ENCODE measurements at regions not wholly inside any gene's neighbourhood (a gene's known extent, or its start where the extent isn't known, plus 50 kb on each side); places are given as distances from the start of the nearest gene placed in this dataset.
A peak's percentile ranks its signal among the peaks of the same experiment; 100 is the strongest.

DNA sequence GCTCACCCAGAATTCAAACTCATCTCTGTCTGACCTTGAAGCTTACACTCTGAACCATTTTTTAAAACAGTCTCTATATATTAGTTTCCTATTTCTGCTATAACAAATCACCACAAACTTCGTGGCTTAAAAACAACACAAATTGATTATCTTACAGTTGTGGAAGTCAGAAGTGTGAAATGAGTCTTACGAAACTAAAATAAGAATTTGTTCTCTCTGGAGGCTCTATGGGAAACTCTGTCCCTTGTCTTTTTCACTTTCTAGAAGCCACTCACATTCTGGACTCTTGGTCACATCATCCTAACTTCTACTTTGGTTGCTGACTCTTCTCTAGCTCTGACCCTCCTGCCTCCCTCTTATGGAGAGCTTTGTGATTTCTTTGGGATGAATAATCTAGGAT is 429.3 kb upstream of the THBS1 start:
- TF ChIP-seq, protein P1, sequence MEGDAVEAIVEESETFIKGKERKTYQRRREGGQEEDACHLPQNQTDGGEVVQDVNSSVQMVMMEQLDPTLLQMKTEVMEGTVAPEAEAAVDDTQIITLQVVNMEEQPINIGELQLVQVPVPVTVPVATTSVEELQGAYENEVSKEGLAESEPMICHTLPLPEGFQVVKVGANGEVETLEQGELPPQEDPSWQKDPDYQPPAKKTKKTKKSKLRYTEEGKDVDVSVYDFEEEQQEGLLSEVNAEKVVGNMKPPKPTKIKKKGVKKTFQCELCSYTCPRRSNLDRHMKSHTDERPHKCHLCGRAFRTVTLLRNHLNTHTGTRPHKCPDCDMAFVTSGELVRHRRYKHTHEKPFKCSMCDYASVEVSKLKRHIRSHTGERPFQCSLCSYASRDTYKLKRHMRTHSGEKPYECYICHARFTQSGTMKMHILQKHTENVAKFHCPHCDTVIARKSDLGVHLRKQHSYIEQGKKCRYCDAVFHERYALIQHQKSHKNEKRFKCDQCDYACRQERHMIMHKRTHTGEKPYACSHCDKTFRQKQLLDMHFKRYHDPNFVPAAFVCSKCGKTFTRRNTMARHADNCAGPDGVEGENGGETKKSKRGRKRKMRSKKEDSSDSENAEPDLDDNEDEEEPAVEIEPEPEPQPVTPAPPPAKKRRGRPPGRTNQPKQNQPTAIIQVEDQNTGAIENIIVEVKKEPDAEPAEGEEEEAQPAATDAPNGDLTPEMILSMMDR (IDR thresholded peaks at IDR 0.05; ENCODE audit: control insufficient read depth, insufficient read depth, low read depth, low read length, missing control alignments) = no peak
- H3K4me3 ChIP-seq (ENCODE audit: control insufficient read depth, low read depth, low read length) = no peak overlapping the region
- no peak for DNase-seq (ENCODE audit: low read depth)

DNA sequence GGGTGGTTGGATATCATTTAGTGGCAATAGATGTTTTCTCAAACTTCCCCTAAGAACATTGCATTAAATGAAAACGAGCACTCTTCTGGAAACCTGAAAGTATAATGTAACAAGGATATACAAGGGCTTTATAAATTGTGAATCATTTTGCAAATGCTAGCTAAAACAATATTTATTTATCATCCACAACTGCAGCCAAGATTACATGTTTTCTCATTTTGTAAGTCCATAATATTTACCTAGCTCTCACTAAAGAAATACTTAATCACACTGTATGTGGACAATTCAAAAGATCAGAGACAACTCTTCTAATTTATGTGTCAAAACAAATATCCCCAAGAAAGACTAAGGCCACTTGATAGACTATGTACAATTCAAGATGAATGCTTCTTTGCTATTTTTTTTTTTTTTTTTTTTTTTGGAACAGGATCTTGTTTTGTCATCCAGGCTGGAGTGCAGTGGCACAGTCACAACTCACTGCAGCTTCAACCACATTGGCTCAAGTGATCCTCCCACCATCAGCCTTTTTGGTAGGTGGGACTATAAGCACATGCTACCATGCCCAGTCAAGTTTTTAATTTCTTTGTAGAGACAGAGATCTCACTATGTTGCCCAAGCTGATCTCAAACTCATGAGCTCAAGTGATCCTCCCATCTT is 427.7 kb upstream of the THBS1 start:
- no peak for DNase-seq (ENCODE audit: low read depth)
- H3K4me3 ChIP-seq (ENCODE audit: control insufficient read depth, low read depth, low read length) = no peak overlapping the region
- TF ChIP-seq, protein P1 (IDR thresholded peaks at IDR 0.05; ENCODE audit: control insufficient read depth, insufficient read depth, low read depth, low read length, missing control alignments) = no peak

DNA sequence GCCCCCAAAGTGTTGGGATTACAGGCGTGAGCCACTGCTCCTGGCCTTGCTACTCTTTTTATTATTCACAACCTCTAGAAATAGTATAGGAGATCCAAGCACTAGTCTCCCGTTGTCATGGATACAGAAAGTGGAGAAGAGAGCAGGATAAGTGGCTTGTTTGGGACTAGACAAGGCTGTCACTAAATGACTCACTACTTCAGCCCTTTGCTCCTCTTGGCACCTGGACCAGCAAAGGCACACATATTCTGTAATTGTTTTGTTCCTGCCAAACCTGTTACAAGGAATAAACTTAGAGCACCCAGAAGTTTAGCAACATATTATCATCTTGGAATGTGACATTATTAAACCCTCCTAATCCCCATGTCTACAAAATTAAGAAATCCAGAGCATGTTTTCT is 427.2 kb upstream of the THBS1 start:
- TF ChIP-seq, protein P1 (IDR thresholded peaks at IDR 0.05; ENCODE audit: control insufficient read depth, insufficient read depth, low read depth, low read length, missing control alignments) = no peak
- no peak overlapping the region for H3K4me3 ChIP-seq (ENCODE audit: control insufficient read depth, low read depth, low read length)
- no peak for DNase-seq (ENCODE audit: low read depth)

DNA sequence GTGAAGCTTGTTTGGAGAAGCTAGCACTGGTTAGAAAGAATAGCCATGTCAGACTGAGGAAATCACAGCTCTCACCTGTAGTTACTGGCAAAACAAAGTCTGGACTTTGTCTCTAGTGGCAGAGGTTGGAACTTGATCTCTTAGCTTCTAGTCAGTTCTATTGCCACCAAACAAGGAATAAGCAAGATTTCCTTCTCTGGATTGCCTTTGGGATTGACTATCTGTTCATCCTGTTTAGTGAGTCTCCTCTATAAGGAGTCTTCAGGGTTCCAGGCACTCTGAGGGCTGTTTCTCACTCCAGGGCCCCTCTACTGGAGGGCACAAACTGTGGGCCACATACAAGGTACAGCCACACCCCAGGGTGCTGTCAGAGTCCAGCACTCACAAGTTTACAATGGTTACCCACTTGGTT is 426.6 kb upstream of the THBS1 start:
- H3K4me3 ChIP-seq (ENCODE audit: control insufficient read depth, low read depth, low read length) = no peak overlapping the region
- TF ChIP-seq, protein P1 (IDR thresholded peaks at IDR 0.05; ENCODE audit: control insufficient read depth, insufficient read depth, low read depth, low read length, missing control alignments) = peak; percentile 16
- no peak for DNase-seq (ENCODE audit: low read depth)

DNA sequence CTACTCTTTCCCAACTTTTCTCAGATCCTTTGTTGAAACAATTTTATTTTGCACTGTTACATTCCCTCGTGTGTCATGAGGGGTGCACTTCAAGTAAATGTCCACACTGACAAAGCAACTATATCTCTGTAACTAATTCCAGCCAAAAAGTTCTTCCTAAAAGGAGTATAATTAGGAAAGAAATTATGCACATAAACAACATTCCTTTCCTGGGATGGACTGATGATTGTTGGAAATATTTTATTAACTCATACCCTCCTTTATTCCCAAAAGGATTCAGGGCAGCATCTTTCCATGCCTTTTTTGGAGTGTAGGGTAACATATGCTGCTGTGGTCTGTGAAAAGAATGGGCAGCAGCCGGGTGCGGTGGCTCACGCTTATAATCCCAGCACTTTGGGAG is 426.1 kb upstream of the THBS1 start:
- TF ChIP-seq, protein P1 (IDR thresholded peaks at IDR 0.05; ENCODE audit: control insufficient read depth, insufficient read depth, low read depth, low read length, missing control alignments) = no peak
- no peak for DNase-seq (ENCODE audit: low read depth)
- H3K4me3 ChIP-seq (ENCODE audit: control insufficient read depth, low read depth, low read length) = no peak overlapping the region

DNA sequence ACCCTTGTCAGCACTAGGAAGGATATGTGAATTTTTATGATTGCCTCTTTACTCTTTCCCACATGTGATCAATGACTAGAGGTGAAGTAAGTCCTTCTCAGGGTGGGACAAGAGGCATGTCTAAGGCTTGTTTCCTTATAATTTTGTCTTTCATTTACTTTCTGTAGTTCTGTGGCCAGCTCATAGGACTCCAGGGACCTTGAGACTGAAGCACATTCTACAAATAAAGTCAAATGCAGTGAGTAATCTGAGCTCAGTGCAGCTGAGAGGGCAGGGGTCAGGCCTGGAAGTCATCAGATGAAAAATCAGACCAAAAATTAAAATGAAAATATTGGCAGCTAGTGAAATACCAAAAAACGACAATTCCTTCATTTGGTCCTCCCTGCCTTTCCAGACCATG is 424.7 kb upstream of the THBS1 start:
- H3K4me3 ChIP-seq (ENCODE audit: control insufficient read depth, low read depth, low read length) = no peak overlapping the region
- TF ChIP-seq, protein P1 (IDR thresholded peaks at IDR 0.05; ENCODE audit: control insufficient read depth, insufficient read depth, low read depth, low read length, missing control alignments) = no peak
- no peak for DNase-seq (ENCODE audit: low read depth)

Measured in AG09309 (cell line).